ENCODE measurements at regions not wholly inside any gene's neighbourhood (a gene's known extent, or its start where the extent isn't known, plus 50 kb on each side); places are given as distances from the start of the nearest gene placed in this dataset.

- H3K4me3 ChIP-seq (ENCODE audit: low read length): no peak overlapping the region
- no peaks in the 10 kb centered on the region for H4K20me1 ChIP-seq (ENCODE audit: control insufficient read depth, insufficient read depth, low read depth, low read length)
- H3K36me3 ChIP-seq (ENCODE audit: control insufficient read depth, low read length): no peaks in the 10 kb centered on the region
- no peak overlapping the region for H3K27ac ChIP-seq (ENCODE audit: low read depth, low read length)
- no peaks in the 10 kb centered on the region for H3K79me2 ChIP-seq (ENCODE audit: control insufficient read depth, low read length)
- H3K9me3 ChIP-seq (ENCODE audit: control insufficient read depth, insufficient read depth, low read length): no peaks in the 10 kb centered on the region
- no peaks in the 10 kb centered on the region for H3K4me1 ChIP-seq (ENCODE audit: control insufficient read depth, low read length)
- no peak overlapping the region for H3K4me2 ChIP-seq (ENCODE audit: low read length)
- no peaks in the 10 kb centered on the region for H3F3A ChIP-seq (ENCODE audit: control insufficient read depth, insufficient read depth)
- no peaks in the 10 kb centered on the region for H3K9me2 ChIP-seq (replicated peaks; ENCODE audit: control insufficient read depth, low read length)
- TF ChIP-seq CTCF (IDR thresholded peaks at IDR 0.05; ENCODE audit: low read depth, low read length, poor library complexity, severe bottlenecking) (no peak), EZH2phosphoT487 (IDR thresholded peaks at IDR 0.05; ENCODE audit: borderline replicate concordance, low read length) (no peak)
- H3K27me3 ChIP-seq (ENCODE audit: control insufficient read depth, low read length): no peaks in the 10 kb centered on the region
Observed at GRCh38 chr2:156673981-156674380, 237.8 kb downstream of the GPD2 start.

- TF ChIP-seq CTCF (IDR thresholded peaks at IDR 0.05; ENCODE audit: low read depth, low read length, poor library complexity, severe bottlenecking): no peak
- no peak for TF ChIP-seq EZH2phosphoT487 (IDR thresholded peaks at IDR 0.05; ENCODE audit: borderline replicate concordance, low read length)
- H3F3A ChIP-seq (ENCODE audit: control insufficient read depth, insufficient read depth): no peaks in the 10 kb centered on the region
Observed at GRCh38 chr2:156675896-156676295, 239.7 kb downstream of the GPD2 start.

GRCh38 chr2:156679820-156680219, 243.6 kb downstream of the GPD2 start:
- no peaks in the 10 kb centered on the region for H3K36me3 ChIP-seq (ENCODE audit: control insufficient read depth, low read length)
- H3K4me2 ChIP-seq (ENCODE audit: low read length): no peak overlapping the region
- H3K4me1 ChIP-seq (ENCODE audit: control insufficient read depth, low read length): no peaks in the 10 kb centered on the region
- no peak overlapping the region for H3K27ac ChIP-seq (ENCODE audit: low read depth, low read length)
- H3K9me3 ChIP-seq (ENCODE audit: control insufficient read depth, insufficient read depth, low read length): no peaks in the 10 kb centered on the region
- H3K27me3 ChIP-seq (ENCODE audit: control insufficient read depth, low read length): no peaks in the 10 kb centered on the region
- no peaks in the 10 kb centered on the region for H3F3A ChIP-seq (ENCODE audit: control insufficient read depth, insufficient read depth)
- no peak for TF ChIP-seq CTCF (IDR thresholded peaks at IDR 0.05; ENCODE audit: low read depth, low read length, poor library complexity, severe bottlenecking)
- no peak for TF ChIP-seq EZH2phosphoT487 (IDR thresholded peaks at IDR 0.05; ENCODE audit: borderline replicate concordance, low read length)
- no peaks in the 10 kb centered on the region for H3K79me2 ChIP-seq (ENCODE audit: control insufficient read depth, low read length)
- no peaks in the 10 kb centered on the region for H3K9me2 ChIP-seq (replicated peaks; ENCODE audit: control insufficient read depth, low read length)
- H3K4me3 ChIP-seq (ENCODE audit: low read length): no peak overlapping the region
- no peaks in the 10 kb centered on the region for H4K20me1 ChIP-seq (ENCODE audit: control insufficient read depth, insufficient read depth, low read depth, low read length)

More at GRCh38 chr2:156675896-156676295, 239.7 kb downstream of the GPD2 start:
- Histone ChIP-seq H3K27me3 (ENCODE audit: control insufficient read depth, low read length) (no peaks in the 10 kb centered on the region), H3K79me2 (ENCODE audit: control insufficient read depth, low read length) (no peaks in the 10 kb centered on the region), H3K4me3 (ENCODE audit: low read length) (no peak overlapping the region), H3K9me2 (replicated peaks; ENCODE audit: control insufficient read depth, low read length) (no peaks in the 10 kb centered on the region), H3K9me3 (ENCODE audit: control insufficient read depth, insufficient read depth, low read length) (no peaks in the 10 kb centered on the region), H3K36me3 (ENCODE audit: control insufficient read depth, low read length) (no peaks in the 10 kb centered on the region), H3K4me1 (ENCODE audit: control insufficient read depth, low read length) (no peaks in the 10 kb centered on the region), H4K20me1 (ENCODE audit: control insufficient read depth, insufficient read depth, low read depth, low read length) (no peaks in the 10 kb centered on the region), H3K27ac (ENCODE audit: low read depth, low read length) (no peak overlapping the region), H3K4me2 (ENCODE audit: low read length) (no peak overlapping the region)

- Histone ChIP-seq H3K79me2 (ENCODE audit: control insufficient read depth, low read length) (no peaks in the 10 kb centered on the region), H3K9me3 (ENCODE audit: control insufficient read depth, insufficient read depth, low read length) (no peaks in the 10 kb centered on the region), H3K4me3 (ENCODE audit: low read length) (no peak overlapping the region), H3K9me2 (replicated peaks; ENCODE audit: control insufficient read depth, low read length) (no peaks in the 10 kb centered on the region), H3K4me1 (ENCODE audit: control insufficient read depth, low read length) (no peaks in the 10 kb centered on the region), H3K36me3 (ENCODE audit: control insufficient read depth, low read length) (no peaks in the 10 kb centered on the region), H3K27ac (ENCODE audit: low read depth, low read length) (no peak overlapping the region), H3K4me2 (ENCODE audit: low read length) (no peak overlapping the region), H3K27me3 (ENCODE audit: control insufficient read depth, low read length) (no peaks in the 10 kb centered on the region), H4K20me1 (ENCODE audit: control insufficient read depth, insufficient read depth, low read depth, low read length) (no peaks in the 10 kb centered on the region), H3F3A (ENCODE audit: control insufficient read depth, insufficient read depth) (no peaks in the 10 kb centered on the region)
- TF ChIP-seq CTCF (IDR thresholded peaks at IDR 0.05; ENCODE audit: low read depth, low read length, poor library complexity, severe bottlenecking) (no peak), EZH2phosphoT487 (IDR thresholded peaks at IDR 0.05; ENCODE audit: borderline replicate concordance, low read length) (no peak)
Observed at GRCh38 chr2:156680266-156680665, 244.1 kb downstream of the GPD2 start.

Data from DOHH2 (cell line).